HUES64 (cell line): ENCODE measurements at regions not wholly inside any gene's neighbourhood (a gene's known extent, or its start where the extent isn't known, plus 50 kb on each side); places are given as distances from the start of the nearest gene placed in this dataset.
"Not testable (repeated sequence)": the region's sequence is repeated elsewhere in the genome, so short reads cannot be mapped to it uniquely, and the experiment has no call there.

Experiments
- H3K27ac ChIP-seq: 2 replicates; pipeline ENCODE4 v1.7.0; 2013; ENCODE audit warnings: low read depth, low read length, inconsistent platforms
- H3K27me3 ChIP-seq: 2 replicates; pipeline ENCODE4 v1.6.1; 2013; ENCODE audit warnings: mild to moderate bottlenecking, low read length; ENCODE audit not compliant: insufficient read depth
- H3K36me3 ChIP-seq: 2 replicates; pipeline ENCODE4 v1.6.1; 2013; ENCODE audit warnings: mild to moderate bottlenecking, low read length; ENCODE audit not compliant: insufficient read depth
- H3K4me1 ChIP-seq: 2 replicates; pipeline ENCODE4 v1.6.1; 2013; ENCODE audit warnings: mild to moderate bottlenecking, low read length, moderate library complexity; ENCODE audit not compliant: insufficient read depth
- H3K4me3 ChIP-seq: 2 replicates; pipeline ENCODE4 v1.5.1; 2013; ENCODE audit warnings: mild to moderate bottlenecking, low read length, moderate library complexity
- H3K9ac ChIP-seq: 2 replicates; pipeline ENCODE4 v1.6.1; 2013; ENCODE audit warnings: mild to moderate bottlenecking, low read depth, low read length
- H3K9me3 ChIP-seq: 2 replicates; pipeline ENCODE4 v1.6.1; 2013; ENCODE audit warnings: low read depth, low read length; ENCODE audit not compliant: insufficient read depth
- WGBS: fragments of 150-250, 120-280 bp; methylation state at CpG from one replicate; pipeline ENCODE4 v1.1.7; 2013; ENCODE audit warnings: missing lambda C conversion rate; 5-methylcytosine and 5-hydroxymethylcytosine counted together

DNA sequence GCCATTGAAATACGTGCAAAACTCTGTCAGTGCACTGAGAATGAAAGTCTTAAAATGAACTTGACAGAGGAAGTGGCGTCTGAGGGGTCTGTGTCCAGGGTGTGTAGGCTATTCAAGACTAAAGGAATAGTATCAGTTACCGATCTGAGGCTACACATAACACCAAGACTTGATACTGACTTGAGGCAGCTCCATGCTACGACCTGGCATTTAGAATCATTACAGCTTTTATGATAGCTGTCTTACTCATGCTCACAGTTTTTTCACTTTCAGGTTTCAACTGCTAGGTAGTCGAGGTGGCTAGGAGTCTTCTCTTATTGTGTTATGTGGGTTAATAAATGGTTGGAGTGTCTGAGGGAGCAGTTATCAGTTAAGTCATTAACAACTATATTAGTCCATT, 92.8 kb upstream of the SLCO6A1 start:
- Histone ChIP-seq H3K27ac (no peak overlapping the region), H3K9me3 (peaks cover 10% of the 10 kb centered on the region), H3K4me1 (peaks cover 14% of the 10 kb centered on the region), H3K36me3 (no peaks in the 10 kb centered on the region), H3K4me3 (no peak overlapping the region), H3K27me3 (no peaks in the 10 kb centered on the region), H3K9ac (no peak overlapping the region)
- WGBS: 90% methylated on average over 5 of the region's 5 CpGs

DNA sequence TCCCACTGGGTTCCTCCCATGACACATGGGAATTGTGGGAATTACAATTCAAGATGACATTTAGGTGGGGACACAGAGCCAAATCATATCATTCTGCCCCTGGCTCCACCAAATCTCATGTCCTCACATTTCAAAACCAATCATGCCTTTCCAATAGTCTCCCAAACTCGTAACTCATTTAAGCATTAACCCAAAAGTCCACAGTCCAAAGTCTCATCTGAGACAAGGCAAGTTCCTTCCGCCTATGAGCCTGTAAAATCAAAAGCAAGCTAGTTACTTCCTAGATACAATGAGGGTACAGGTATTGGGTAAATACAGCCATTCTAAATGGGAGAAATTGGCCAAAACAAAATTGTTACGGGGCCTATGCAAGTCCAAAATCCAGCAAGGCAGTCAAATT, 93.8 kb upstream of the SLCO6A1 start:
- not testable (repeated sequence) for H3K36me3 ChIP-seq, H3K9ac ChIP-seq, H3K9me3 ChIP-seq, H3K27ac ChIP-seq, H3K4me3 ChIP-seq, H3K27me3 ChIP-seq
- peaks cover 14% of the 10 kb centered on the region for H3K4me1 ChIP-seq
- 91% methylated on average over 3 of the region's 3 CpGs for WGBS

DNA sequence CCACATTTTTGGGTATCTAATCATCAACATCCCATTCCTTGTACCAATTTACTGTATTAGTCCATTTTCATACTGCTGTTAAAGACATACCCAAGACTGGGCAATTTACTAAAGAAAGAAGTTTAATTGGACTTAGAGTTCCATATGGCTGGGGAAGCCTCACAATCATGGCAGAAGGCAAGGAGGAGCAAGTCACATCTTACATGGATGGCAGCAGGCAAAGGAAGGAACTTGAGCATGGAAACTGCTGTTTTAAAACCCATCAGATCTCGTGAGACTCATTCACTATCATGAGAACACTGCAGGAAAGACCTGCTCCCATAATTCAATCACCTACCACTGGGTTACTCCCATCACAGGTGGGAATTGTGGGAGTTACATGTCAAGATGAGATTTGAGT, 95.4 kb upstream of the SLCO6A1 start:
- WGBS: 100% methylated on average over 1 of the region's 1 CpG
- no peak overlapping the region for H3K9ac ChIP-seq
- no peak overlapping the region for H3K27ac ChIP-seq
- H3K9me3 ChIP-seq: peaks cover 10% of the 10 kb centered on the region
- no peak overlapping the region for H3K4me3 ChIP-seq
- H3K36me3 ChIP-seq: no peaks in the 10 kb centered on the region
- H3K27me3 ChIP-seq: no peaks in the 10 kb centered on the region
- H3K4me1 ChIP-seq: peaks cover 14% of the 10 kb centered on the region

DNA sequence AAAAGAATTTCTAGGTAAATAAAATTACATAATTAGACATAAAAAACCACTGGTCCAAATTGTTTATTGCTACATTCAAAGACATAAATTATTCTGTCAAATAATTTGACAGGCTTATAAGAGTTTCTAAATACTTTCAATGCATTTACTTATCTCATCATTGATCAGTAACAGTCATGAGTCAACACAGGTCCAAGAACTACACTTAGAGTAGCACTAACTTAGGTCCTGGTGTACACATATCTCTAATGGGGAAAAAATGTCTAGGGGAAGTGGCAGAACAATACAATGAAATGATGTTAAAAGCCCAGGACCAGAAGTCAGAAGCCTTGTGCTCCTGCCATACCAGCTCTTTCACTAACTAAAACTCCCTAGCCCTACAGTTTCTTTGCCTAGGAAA, 96.5 kb upstream of the SLCO6A1 start:
- peaks cover 10% of the 10 kb centered on the region for H3K9me3 ChIP-seq
- H3K27ac ChIP-seq: no peak overlapping the region
- no peak overlapping the region for H3K9ac ChIP-seq
- no peak overlapping the region for H3K4me3 ChIP-seq
- no peaks in the 10 kb centered on the region for H3K36me3 ChIP-seq
- peaks cover 3% of the 10 kb centered on the region; the same call in 1 of the 2 replicates for H3K4me1 ChIP-seq
- no peaks in the 10 kb centered on the region for H3K27me3 ChIP-seq

DNA sequence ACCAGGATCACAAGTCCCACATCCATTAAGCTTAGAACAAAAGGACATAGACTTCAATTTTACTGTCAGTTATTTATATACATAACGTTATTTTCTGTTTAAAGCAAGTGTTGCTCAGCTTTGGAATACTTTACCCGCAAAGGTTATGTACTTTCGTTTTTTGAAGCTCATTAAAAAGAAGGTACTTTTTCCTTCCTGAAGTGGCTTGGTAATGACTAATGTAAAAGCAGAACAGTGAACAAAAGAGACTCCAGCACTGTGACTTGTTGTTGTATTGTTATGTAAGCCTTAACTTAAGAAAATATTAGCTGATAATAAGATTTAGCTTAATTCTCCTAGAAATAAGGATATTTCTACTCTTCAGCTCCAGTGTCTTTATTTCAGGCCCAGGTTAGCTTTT, 97.3 kb upstream of the SLCO6A1 start:
- Histone ChIP-seq H3K9me3 (peaks cover 10% of the 10 kb centered on the region), H3K4me3 (no peak overlapping the region), H3K9ac (no peak overlapping the region), H3K4me1 (no peaks in the 10 kb centered on the region), H3K27ac (no peak overlapping the region), H3K27me3 (no peaks in the 10 kb centered on the region), H3K36me3 (no peaks in the 10 kb centered on the region)
- WGBS: 94% methylated on average over 3 of the region's 3 CpGs

DNA sequence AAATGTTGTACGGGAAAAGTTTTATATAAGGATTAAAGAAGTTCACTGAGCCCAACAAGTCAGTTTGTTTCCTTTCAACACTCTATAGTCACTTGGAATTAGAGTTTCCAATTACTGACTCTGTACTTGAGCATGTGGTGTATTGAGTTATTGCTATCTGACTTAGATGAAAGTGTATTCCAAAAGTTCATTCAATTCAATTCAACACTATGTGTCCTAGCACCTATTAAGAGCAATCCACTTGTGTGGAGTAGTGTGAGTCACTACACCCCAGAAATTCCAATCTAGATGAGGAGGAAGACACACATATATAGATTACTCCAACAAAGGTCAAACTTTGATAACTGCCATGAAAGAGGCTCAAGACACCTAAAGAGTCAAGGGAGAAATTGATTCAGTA, 98.2 kb upstream of the SLCO6A1 start:
- peaks cover 10% of the 10 kb centered on the region for H3K9me3 ChIP-seq
- H3K27ac ChIP-seq: no peak overlapping the region
- 100% methylated on average over 1 of the region's 1 CpG for WGBS
- H3K4me1 ChIP-seq: no peaks in the 10 kb centered on the region
- H3K27me3 ChIP-seq: no peaks in the 10 kb centered on the region
- H3K36me3 ChIP-seq: no peaks in the 10 kb centered on the region
- H3K4me3 ChIP-seq: no peak overlapping the region
- H3K9ac ChIP-seq: no peak overlapping the region

DNA sequence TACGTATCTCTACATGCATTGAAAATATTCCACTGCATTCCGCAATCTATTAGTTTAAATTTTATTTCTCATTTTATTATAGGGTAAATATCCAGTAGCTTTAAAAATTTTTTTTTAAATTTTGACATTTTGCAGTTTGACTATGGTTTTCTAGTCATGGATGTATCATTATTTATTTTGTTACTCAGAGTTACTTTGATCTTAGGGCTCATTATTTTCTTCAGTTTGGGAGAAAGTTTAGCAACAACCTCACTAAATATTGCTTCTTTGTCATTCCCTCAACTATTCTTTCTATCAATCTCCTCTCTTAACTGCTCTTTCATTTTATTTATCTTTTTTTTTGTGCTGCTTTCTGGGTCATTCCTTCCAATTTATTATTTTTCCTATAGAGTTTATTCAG, 100.5 kb upstream of the SLCO6A1 start:
- H3K9me3 ChIP-seq: peaks cover 6% of the 10 kb centered on the region
- WGBS: no CpG with 5 or more reads among the region's 2 CpGs
- no peak overlapping the region for H3K4me3 ChIP-seq
- H3K36me3 ChIP-seq: no peaks in the 10 kb centered on the region
- H3K9ac ChIP-seq: no peak overlapping the region
- peaks cover 13% of the 10 kb centered on the region for H3K4me1 ChIP-seq
- H3K27me3 ChIP-seq: no peaks in the 10 kb centered on the region
- no peak overlapping the region for H3K27ac ChIP-seq

DNA sequence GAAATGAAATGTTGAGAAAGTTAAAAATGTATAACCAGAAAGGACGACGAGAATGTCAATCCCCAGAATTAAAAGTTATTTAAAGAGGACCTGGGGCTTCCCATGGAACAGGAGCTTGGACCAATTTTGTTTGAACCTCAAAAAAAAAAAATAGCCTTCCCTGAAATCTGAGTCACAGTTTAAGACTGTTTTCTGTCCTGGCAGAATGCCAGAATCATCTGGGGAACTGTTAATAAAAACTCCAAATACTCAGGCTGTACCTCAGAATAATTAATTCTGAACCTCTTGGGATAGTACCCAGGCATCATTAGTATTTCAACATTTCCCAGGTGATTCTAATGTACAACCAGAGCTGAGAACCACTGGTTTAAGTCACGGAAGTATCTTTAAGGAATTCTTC, 102.2 kb upstream of the SLCO6A1 start:
- WGBS: 95% methylated on average over 3 of the region's 3 CpGs
- H3K27me3 ChIP-seq: no peaks in the 10 kb centered on the region
- H3K9ac ChIP-seq: no peak overlapping the region

DNA sequence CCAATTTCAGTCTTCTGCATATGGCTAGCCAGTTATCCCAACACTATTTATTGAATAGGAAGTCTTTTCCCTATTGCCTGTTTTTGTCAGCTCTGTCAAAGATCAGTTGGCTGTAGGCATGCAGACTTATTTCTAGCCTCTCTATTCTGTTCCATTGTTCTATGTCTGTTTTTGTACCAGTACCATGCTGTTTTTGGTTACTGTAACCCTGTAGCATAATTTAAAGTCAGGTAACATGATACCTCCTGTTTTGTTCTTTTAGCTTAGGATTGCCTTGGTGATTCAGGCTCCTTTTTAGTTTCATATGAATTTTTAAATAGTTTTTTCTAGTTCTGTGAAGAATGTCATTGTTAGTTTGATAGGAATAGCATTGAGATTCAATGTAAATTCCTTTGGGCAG, 104.9 kb upstream of the SLCO6A1 start:
- Histone ChIP-seq H3K27me3 (no peaks in the 10 kb centered on the region), H3K27ac (no peak overlapping the region), H3K4me3 (no peak overlapping the region), H3K36me3 (no peaks in the 10 kb centered on the region), H3K9me3 (no peaks in the 10 kb centered on the region), H3K4me1 (peaks cover 19% of the 10 kb centered on the region), H3K9ac (no peak overlapping the region)

More for the DNA sequence above, 102.2 kb upstream of the SLCO6A1 start:
- Histone ChIP-seq H3K36me3 (no peaks in the 10 kb centered on the region), H3K27ac (no peak overlapping the region), H3K4me1 (peaks cover 19% of the 10 kb centered on the region), H3K9me3 (no peaks in the 10 kb centered on the region), H3K4me3 (no peak overlapping the region)

DNA sequence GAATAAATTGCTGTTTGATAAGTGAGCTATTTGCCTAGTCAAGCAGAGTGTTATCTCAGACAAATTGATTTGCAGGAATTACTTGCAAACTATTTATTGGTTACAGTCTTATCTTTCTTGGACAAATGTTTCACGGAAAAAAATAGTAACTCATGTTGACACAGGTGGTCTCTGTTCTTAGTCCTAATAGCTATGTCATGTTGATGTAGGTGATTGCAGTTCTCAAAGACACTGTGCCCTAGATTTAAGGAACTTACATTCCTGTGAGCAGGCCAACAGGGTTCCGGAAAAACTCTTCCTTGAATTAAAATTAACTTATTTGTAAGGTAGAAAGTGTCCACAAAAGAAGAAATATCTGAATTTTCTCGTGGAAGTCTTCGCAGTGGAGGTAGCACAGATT, 109.6 kb upstream of the SLCO6A1 start:
- no peak overlapping the region for H3K27ac ChIP-seq
- H3K4me3 ChIP-seq: no peak overlapping the region
- H3K4me1 ChIP-seq: peaks cover 14% of the 10 kb centered on the region
- 95% methylated on average over 4 of the region's 4 CpGs for WGBS
- H3K9me3 ChIP-seq: no peaks in the 10 kb centered on the region
- no peaks in the 10 kb centered on the region for H3K36me3 ChIP-seq
- no peaks in the 10 kb centered on the region for H3K27me3 ChIP-seq
- no peak overlapping the region for H3K9ac ChIP-seq

DNA sequence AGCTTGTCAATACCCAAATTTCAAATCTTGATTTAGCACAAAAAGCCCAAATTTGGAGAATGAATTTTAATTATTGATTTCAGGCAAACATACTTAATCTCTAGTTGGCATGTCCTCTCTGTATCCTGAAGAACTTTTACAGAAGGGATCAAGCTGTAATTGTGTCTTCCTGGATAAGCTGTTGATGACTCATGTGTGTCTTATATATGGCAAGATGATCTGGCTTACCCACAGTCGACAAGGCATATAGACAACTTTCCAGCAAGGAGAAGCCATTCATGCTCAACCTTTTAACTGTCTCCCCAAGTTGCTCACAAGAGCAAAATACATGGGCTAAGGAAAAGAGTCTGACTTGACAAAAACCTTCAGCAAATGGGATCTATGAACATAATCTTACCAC, 112.5 kb upstream of the SLCO6A1 start:
- no peaks in the 10 kb centered on the region for H3K9me3 ChIP-seq
- no peaks in the 10 kb centered on the region for H3K4me1 ChIP-seq
- no peak overlapping the region for H3K4me3 ChIP-seq
- H3K27ac ChIP-seq: no peak overlapping the region
- H3K27me3 ChIP-seq: no peaks in the 10 kb centered on the region
- H3K36me3 ChIP-seq: no peaks in the 10 kb centered on the region
- WGBS: 100% methylated on average over 1 of the region's 1 CpG
- no peak overlapping the region for H3K9ac ChIP-seq

DNA sequence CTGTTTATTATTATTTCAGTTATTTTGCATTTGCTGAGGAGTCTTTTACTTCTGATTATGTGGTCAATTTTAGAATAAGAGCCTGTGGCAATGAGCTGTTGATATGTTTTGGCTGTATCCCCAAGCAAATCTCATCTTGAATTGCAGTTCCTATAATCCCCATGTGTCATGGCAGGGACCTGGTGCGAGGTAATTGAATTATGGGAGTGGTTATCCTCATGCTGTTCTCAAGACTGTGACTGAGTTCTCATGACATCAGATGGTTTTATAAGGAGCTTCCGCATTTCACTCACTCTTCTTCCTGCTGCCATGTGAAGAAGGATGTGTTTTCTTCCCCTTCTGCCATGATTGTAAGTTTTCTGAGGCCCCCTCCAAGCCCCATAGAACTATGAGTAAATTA, 114.9 kb upstream of the SLCO6A1 start:
- no peaks in the 10 kb centered on the region for H3K9me3 ChIP-seq
- H3K36me3 ChIP-seq: no peaks in the 10 kb centered on the region
- WGBS: 88% methylated on average over 2 of the region's 2 CpGs
- H3K27me3 ChIP-seq: no peaks in the 10 kb centered on the region
- H3K9ac ChIP-seq: no peak overlapping the region
- no peaks in the 10 kb centered on the region for H3K4me1 ChIP-seq
- H3K4me3 ChIP-seq: no peak overlapping the region
- H3K27ac ChIP-seq: no peak overlapping the region
